ENCODE measurements at regions not wholly inside any gene's neighbourhood (a gene's known extent, or its start where the extent isn't known, plus 50 kb on each side); places are given as distances from the start of the nearest gene placed in this dataset.

DNA sequence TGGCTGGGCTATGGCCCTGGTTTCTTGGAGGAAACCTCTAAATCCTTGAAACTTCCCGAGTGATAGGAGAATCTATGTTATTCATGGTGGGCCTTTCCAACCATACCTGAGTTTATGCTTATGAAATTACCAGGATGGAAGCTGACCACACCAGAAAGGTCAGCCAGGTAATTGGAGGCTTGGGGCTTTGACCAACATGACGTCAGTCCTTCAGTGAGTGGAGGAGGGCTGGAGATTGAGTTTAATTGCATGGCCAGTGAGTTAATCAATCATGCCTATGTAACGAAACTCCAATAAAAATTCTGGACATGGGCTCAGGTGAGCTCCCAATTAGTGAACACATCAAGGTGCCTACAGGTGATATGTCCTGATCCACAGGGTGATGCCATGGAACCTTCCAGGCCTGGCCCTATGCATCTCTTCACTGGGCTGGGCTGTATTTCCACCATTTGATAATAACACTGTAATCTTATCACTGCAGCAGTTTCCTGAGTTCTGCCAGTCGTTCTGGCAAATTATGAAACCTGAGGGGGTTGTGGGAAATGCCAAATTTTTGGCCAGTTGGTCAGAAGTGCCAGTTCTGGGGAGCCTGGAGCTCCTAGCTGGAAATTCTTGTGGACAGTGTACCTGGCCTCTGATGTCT, 106.5 kb downstream of the CDH26 start:
- intact Hi-C loops (cut with micrococcal nuclease) = no loop called here

DNA sequence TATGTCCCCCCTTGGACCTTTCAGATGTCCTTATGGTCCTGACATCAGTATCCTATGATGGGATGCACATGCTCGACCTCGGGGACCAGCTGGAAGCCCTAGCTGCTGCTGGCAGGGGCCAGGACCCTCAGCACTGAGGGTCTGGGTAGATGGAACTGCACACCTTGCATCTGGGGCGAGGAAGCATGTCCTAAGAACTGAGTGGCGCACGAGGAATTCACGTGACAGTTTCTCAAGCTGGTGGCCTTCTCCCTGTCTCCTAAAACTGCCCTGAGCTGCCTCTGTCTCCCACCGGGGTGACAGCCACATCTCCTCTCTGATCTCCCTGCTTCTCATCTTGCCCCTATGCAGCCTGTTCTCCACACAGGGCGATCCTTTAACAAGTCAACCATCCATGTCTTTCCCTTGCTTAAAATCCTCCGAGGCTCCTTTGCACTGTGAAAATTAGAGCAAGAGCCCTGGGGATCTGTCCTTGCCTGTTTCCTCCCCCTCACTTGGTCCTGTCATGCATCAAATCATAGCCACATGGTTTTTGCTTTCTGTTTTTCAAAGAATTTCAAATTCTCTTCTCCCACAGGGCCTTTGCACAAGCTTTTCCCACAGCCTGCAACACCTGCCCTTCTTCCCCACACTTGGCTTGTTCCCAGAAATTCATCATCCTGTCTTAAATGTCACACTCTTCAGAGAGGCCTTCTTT, 107.7 kb downstream of the CDH26 start:
- H3K4me1 Mint-ChIP-seq = peaks cover 2% of the 10 kb centered on the region
- peaks cover 3% of the 10 kb centered on the region for H3K36me3 Mint-ChIP-seq (ENCODE audit: low read depth)
- no peaks in the 10 kb centered on the region for H3K9me3 Mint-ChIP-seq
- intact Hi-C loops (cut with micrococcal nuclease) = no loop called here
- no peak overlapping the region for H3K27ac Mint-ChIP-seq
- H3K27me3 Mint-ChIP-seq = no peaks in the 10 kb centered on the region
- DNase-seq = no peak
- H3K4me3 Mint-ChIP-seq = no peak overlapping the region

More for the DNA sequence above, 106.5 kb downstream of the CDH26 start:
- peaks cover 3% of the 10 kb centered on the region for H3K36me3 Mint-ChIP-seq (ENCODE audit: low read depth)
- no peak for DNase-seq
- H3K9me3 Mint-ChIP-seq = no peaks in the 10 kb centered on the region
- no peak overlapping the region for H3K4me3 Mint-ChIP-seq
- H3K27ac Mint-ChIP-seq = no peak overlapping the region
- H3K27me3 Mint-ChIP-seq = no peaks in the 10 kb centered on the region
- peaks cover 2% of the 10 kb centered on the region for H3K4me1 Mint-ChIP-seq

DNA sequence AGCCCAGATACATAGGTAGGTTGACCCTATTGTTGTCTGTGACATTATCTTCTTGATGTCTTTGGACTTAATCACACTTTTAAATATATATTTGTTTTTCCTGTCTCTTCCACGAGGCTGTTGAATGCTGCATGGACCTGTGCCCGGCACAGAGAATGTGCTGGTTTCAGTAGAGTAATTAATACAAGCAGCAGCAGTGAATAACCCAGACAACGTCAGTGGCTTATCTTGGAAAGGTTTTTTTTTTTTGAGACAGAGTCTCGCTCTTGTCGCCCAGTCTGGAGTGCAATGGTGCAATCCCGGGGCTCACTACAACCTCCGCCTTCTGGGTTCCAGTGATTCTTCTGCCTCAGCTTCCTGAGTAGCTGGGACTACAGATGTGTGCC, 108.2 kb downstream of the CDH26 start:
- Mint-ChIP-seq H3K27me3 (no peaks in the 10 kb centered on the region), H3K9me3 (no peaks in the 10 kb centered on the region), H3K36me3 (ENCODE audit: low read depth) (peaks cover 3% of the 10 kb centered on the region), H3K27ac (no peak overlapping the region), H3K4me3 (no peak overlapping the region), H3K4me1 (peaks cover 2% of the 10 kb centered on the region)
- DNase-seq = no peak
- intact Hi-C loops (cut with micrococcal nuclease) = no loop called here

DNA sequence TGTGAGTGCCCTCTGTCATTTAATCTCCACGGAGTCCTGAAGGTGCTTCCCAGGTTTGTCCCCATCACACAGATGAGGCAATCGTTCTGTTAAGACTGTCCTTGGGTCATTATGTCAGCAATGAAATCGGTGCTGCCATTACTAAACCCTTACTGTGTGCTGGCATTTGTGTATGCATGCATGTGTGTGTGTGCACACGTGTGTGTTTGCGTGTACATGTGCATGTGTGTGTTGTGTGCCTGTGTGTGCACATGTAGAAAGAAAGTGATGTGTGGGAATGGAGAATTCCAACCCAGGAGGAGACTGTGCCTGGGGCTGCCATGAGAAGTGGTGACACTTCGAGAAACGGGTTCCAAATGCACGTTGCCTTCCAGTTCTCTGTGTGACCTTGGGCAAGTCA, 110.3 kb downstream of the CDH26 start:
- no peak overlapping the region for H3K4me3 Mint-ChIP-seq
- intact Hi-C loops (cut with micrococcal nuclease) = no loop called here
- H3K27me3 Mint-ChIP-seq = no peaks in the 10 kb centered on the region
- peaks cover 2% of the 10 kb centered on the region for H3K4me1 Mint-ChIP-seq
- no peak for DNase-seq
- H3K9me3 Mint-ChIP-seq = no peaks in the 10 kb centered on the region
- H3K27ac Mint-ChIP-seq = no peak overlapping the region
- H3K36me3 Mint-ChIP-seq (ENCODE audit: low read depth) = peaks cover 3% of the 10 kb centered on the region

DNA sequence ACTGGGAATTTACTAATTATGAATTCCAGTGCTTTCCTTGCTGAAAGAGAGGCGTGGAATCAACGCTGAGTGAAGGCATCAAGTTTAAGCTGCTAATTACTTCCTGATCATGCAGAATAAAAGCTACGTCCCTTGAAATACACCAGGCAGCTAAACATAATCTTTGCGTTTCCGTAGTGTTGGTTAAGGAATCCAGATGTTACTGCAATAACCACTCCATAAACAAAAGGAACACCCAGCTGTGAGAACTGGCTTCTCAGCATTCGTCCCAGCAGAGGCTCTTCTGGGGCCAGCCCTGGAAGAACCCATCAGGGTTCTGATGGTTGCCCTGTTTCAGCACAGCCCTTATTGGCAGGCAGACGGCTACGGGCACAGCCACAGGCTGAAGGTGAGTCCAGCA, 111.4 kb downstream of the CDH26 start:
- H3K4me3 Mint-ChIP-seq = no peak overlapping the region
- H3K9me3 Mint-ChIP-seq = no peaks in the 10 kb centered on the region
- intact Hi-C loops (cut with micrococcal nuclease) = no loop called here
- peaks cover 3% of the 10 kb centered on the region for H3K36me3 Mint-ChIP-seq (ENCODE audit: low read depth)
- H3K4me1 Mint-ChIP-seq = no peaks in the 10 kb centered on the region
- DNase-seq = no peak
- no peak overlapping the region for H3K27ac Mint-ChIP-seq
- no peaks in the 10 kb centered on the region for H3K27me3 Mint-ChIP-seq

DNA sequence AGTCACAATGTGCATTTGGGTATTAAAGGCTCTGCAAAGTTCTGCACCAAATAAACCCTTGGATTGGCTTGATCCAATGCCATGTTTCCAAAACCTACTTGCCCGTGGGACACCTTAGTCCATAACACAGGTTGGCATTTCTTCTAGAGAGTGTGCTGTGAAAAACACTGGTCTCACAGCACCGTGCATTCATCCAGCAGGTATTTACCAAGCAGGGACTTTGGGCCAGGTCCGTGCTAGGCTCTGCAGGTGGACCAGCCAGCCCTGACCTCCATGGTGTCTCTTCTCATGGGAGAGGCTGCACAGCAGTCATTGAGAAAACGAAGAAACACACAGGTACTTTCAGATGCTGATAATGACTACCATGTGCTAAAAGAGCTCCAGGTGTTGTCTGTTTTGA, 112.6 kb downstream of the CDH26 start:
- H3K27ac Mint-ChIP-seq = no peak overlapping the region
- H3K9me3 Mint-ChIP-seq = no peaks in the 10 kb centered on the region
- no peaks in the 10 kb centered on the region for H3K27me3 Mint-ChIP-seq
- DNase-seq = no peak
- H3K4me1 Mint-ChIP-seq = no peaks in the 10 kb centered on the region
- H3K36me3 Mint-ChIP-seq (ENCODE audit: low read depth) = peaks cover 3% of the 10 kb centered on the region
- intact Hi-C loops (cut with micrococcal nuclease) = no loop called here
- no peak overlapping the region for H3K4me3 Mint-ChIP-seq

DNA sequence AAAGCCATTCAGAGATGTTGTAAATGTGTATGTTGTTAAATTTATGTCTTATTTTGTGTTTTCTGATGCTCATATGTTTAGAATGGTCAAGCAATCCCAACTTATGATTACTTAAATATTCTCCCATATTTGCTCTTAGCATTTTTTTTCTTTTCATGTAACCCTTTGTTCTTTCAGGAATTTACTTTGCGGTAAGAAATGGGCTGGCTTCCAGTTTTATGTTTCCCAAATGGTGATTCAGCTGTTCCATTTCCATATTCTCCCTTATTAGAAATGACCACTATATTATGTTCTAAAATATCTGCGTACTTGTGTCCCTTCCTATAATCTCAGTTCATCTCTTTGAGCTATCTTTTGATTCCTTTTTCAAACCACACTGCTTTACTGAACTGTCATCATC, 113.7 kb downstream of the CDH26 start:
- Mint-ChIP-seq H3K27me3 (no peaks in the 10 kb centered on the region), H3K4me3 (no peak overlapping the region), H3K9me3 (no peaks in the 10 kb centered on the region), H3K4me1 (no peaks in the 10 kb centered on the region), H3K27ac (no peak overlapping the region), H3K36me3 (ENCODE audit: low read depth) (no peaks in the 10 kb centered on the region)
- intact Hi-C loops (cut with micrococcal nuclease) = no loop called here
- DNase-seq = no peak

DNA sequence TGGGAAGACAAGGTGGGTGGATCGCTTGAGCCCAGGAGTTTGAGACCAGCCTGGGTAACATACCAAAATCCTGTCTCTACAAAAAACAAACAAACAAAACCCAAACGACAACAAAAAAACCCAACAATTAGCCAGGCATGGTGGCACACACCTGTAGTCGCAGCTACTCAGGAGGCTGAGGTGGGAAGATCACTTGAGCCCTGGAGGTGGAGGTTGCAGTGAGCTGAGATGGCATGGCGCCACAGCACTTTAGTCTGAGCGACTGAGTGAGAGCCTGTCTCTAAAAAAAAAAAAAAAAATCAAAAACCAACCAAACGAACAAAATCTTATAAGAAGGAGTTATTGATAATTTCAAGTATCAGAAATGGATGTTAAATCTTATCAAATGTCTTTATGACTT, 114.9 kb downstream of the CDH26 start:
- Mint-ChIP-seq H3K27ac (no peak overlapping the region), H3K4me1 (no peaks in the 10 kb centered on the region), H3K4me3 (no peak overlapping the region), H3K9me3 (no peaks in the 10 kb centered on the region), H3K27me3 (no peaks in the 10 kb centered on the region), H3K36me3 (ENCODE audit: low read depth) (no peaks in the 10 kb centered on the region)
- no peak for DNase-seq
- intact Hi-C loops (cut with micrococcal nuclease) = no loop called here

DNA sequence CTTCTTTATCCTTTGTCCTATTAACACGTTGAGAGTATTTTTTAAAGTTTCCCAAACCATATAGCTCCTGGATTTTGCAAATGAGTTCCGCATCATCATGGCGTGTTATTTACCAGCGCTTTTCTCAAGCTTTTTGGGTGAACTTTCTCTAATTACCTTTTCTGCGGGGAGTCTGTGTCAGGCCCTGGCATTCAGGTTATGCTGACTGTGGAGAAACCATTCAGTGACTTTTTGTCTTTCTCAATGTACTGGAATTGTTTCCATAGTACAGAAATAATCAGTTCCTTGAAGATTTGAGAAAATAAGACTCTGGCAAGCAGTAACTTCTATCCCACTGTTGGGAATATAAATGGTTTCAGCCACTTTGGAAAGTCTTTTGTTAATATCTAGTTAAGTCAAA, 115.3 kb downstream of the CDH26 start:
- Mint-ChIP-seq H3K4me1 (no peaks in the 10 kb centered on the region), H3K4me3 (no peak overlapping the region), H3K9me3 (no peaks in the 10 kb centered on the region), H3K36me3 (ENCODE audit: low read depth) (no peaks in the 10 kb centered on the region), H3K27ac (no peak overlapping the region), H3K27me3 (no peaks in the 10 kb centered on the region)
- intact Hi-C loops (cut with micrococcal nuclease) = no loop called here
- DNase-seq = no peak

DNA sequence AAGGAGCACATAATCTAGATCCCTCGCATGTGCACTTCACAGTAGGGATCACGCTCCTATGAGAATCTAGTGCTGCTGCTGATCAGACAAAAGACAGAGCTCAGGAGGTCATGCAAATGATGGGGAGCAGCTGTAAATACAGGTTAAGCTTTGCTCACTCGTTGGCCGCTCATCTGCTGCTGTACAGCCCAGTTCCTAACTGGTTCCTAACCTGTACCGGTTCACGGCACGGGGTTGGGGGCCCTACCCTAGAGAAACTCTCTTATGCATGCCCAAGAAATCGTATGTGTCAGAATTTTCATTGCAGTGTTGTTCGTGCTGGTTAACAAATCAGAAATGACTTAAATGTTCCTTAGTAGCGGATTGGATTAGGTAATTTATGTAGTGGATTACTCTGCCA, 116.1 kb downstream of the CDH26 start:
- intact Hi-C loops (cut with micrococcal nuclease) = no loop called here
- H3K9me3 Mint-ChIP-seq = no peaks in the 10 kb centered on the region
- no peak for DNase-seq

DNA sequence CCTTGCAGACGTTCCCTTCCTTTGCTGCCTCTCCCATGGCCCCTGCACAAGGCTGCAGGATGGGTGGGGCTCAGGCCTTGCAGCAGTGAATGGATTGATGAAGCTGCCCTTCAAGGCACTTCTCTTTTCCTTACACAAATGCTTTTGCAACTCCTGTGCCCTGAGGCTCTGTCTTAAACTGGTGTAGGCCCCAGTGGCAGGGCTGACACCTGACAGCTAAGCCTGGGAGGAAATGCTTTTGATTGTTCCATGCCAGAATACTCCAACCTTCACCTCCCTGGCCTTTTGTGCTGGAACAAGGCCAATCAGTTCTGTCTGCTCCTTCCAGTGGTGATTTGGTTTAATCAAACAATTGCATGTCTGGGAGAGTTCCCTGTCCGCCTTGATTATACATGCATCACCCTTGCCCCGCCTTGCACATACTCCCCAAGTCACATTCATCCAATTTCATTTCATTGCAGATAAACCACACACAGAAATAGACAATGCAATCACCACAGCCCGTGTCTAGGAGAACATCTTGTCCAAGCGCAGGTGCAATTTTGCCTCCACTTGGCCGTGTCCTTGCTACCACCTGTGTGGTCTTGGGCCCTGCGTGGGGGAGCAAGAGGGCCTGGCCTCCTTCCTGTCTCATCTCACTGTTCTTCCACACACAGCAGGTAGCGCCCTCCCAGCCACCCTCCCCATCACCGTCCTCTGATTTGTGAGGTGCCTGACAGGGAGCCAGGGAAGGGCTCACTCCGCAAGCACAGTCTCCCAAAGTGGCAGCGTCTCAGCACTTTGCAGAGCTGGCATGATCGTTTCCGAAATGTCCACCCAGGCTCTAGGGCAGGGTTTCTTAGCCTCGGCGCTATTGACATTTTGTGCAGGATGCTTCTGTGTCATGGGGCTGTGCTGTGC, 120.4 kb downstream of the CDH26 start:
- DNase-seq = no peak
- Mint-ChIP-seq H3K4me1 (no peaks in the 10 kb centered on the region), H3K27me3 (no peaks in the 10 kb centered on the region), H3K4me3 (no peak overlapping the region), H3K27ac (no peak overlapping the region), H3K9me3 (no peaks in the 10 kb centered on the region), H3K36me3 (ENCODE audit: low read depth) (no peaks in the 10 kb centered on the region)
- intact Hi-C loops (cut with micrococcal nuclease) = no loop called here

More for the DNA sequence above, 116.1 kb downstream of the CDH26 start:
- no peaks in the 10 kb centered on the region for H3K27me3 Mint-ChIP-seq
- no peaks in the 10 kb centered on the region for H3K36me3 Mint-ChIP-seq (ENCODE audit: low read depth)
- H3K4me3 Mint-ChIP-seq = no peak overlapping the region
- H3K4me1 Mint-ChIP-seq = no peaks in the 10 kb centered on the region
- H3K27ac Mint-ChIP-seq = no peak overlapping the region

DNA sequence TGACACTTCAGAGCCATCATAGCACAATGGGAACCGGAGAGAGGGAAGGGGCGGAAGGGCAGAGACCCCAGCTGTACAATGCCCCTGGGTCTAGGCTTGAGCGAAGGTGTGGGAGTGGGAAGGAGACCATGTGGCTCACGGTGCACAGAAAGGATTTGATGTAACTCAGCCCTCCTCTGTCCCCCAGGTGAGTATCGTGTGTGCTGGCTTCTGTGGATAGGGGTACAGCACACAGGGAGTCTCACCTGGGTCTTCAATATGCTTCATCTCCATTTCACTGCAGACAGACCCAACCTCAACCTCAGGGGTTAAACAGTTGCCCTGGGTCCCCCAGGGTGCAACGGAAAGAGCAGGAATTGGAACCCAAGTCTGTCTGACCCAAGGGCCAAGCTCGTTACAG, 122.2 kb downstream of the CDH26 start:
- intact Hi-C loops (cut with micrococcal nuclease) = no loop called here
- Mint-ChIP-seq H3K4me1 (no peaks in the 10 kb centered on the region), H3K36me3 (ENCODE audit: low read depth) (no peaks in the 10 kb centered on the region), H3K9me3 (no peaks in the 10 kb centered on the region), H3K27ac (no peak overlapping the region), H3K27me3 (peaks cover 9% of the 10 kb centered on the region), H3K4me3 (no peak overlapping the region)
- DNase-seq = no peak

DNA sequence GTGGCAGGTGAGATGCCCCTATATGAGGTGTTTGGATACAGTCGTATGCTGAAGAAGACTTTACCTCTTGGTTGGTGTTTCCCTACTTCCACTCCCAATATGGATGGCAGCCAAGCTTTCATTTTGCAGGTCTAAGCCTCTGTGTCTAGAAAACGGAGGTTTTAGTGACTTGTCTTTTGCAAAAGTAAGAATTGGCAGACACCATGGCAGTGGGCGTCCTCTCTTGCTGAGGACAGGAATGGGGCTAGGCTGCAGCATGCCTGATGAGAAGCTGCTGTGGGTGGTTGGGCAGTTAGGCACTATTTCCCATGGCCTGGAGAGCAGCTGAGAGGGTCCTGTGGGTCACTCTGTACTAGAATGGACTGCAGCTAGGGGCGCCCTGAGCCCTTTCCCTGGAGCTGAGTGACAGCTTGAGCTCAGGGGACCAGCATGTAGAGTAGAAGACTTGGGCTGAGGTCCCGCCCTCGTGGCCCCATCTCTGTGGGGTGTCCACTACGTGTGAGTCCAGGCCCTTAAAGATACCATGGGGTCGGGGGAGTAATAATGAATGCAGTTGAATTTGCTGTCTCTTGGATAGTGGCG, 127.4 kb downstream of the CDH26 start:
- H3K27ac Mint-ChIP-seq = no peak overlapping the region
- no peak for DNase-seq
- H3K4me3 Mint-ChIP-seq = no peak overlapping the region
- intact Hi-C loops (cut with micrococcal nuclease) = no loop called here
- no peaks in the 10 kb centered on the region for H3K4me1 Mint-ChIP-seq
- no peaks in the 10 kb centered on the region for H3K9me3 Mint-ChIP-seq
- H3K27me3 Mint-ChIP-seq = peaks cover 30% of the 10 kb centered on the region
- no peaks in the 10 kb centered on the region for H3K36me3 Mint-ChIP-seq (ENCODE audit: low read depth)
